GM06990 (cell line): ENCODE measurements at regions not wholly inside any gene's neighbourhood (a gene's known extent, or its start where the extent isn't known, plus 50 kb on each side); places are given as distances from the start of the nearest gene placed in this dataset.

Source experiments
- DNase-seq: peaks from one replicate; pipeline ENCODE4 v3.0.0-alpha.2; 2011; ENCODE audit not compliant: insufficient read length; ENCODE audit errors: extremely low read depth
- H3K27me3 ChIP-seq: replicated peaks from 2 replicates; pipeline ENCODE4 v1.6.0; 2011; ENCODE audit warnings: low read length; ENCODE audit not compliant: control insufficient read depth, insufficient read depth
- H3K36me3 ChIP-seq: 2 replicates; pipeline ENCODE4 v1.5.1; 2011; ENCODE audit warnings: low read length; ENCODE audit not compliant: control insufficient read depth, insufficient read depth
- H3K4me3 ChIP-seq: replicated peaks from 2 replicates; pipeline ENCODE4 v1.5.1; 2011; ENCODE audit warnings: low read depth, mild to moderate bottlenecking, control low read depth, low read length
- CTCF ChIP-seq: IDR thresholded peaks from 2 replicates; pipeline ENCODE4 v1.5.1; 2011; ENCODE audit warnings: low read length, control low read depth, mild to moderate bottlenecking, inconsistent platforms; ENCODE audit not compliant: insufficient read depth, poor library complexity, severe bottlenecking

DNA sequence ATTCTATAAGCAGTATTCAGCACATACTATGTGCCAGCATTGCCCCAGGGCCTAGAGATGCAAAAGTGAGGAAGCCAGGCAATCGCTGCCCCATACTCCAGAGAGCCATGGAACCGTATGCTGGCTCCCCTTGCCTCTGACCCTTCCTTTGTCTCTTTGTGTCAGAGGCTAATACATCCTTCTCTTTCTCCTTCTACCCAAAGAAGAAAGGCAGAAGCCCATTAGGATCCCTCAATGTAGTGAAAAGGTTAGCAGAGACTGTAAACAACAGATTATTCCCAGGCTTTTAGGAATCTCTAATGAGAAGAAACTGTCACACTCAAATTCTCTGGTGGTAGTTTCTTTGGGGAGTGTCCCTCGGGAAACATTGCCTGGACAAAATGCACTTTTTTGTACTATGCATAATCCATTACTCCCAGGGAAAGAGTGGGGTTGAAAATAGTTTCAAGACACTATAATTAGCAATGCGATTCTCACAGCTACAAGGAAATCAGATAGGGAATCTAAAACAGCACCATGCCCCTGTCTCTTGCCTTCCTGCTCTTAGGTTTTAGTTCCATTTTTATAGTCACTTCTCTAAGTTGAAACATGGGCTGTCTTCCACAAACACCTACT lies 325.2 kb upstream of the CNR1 start:
- no peaks in the 10 kb centered on the region for H3K36me3 ChIP-seq
- DNase-seq = no peak
- no peak for TF ChIP-seq CTCF

GRCh38 chr6:88490908-88491264 lies 324.7 kb upstream of the CNR1 start:
- DNase-seq = no peak
- TF ChIP-seq CTCF = no peak

More for the DNA sequence above, 325.2 kb upstream of the CNR1 start:
- no peaks in the 10 kb centered on the region for H3K27me3 ChIP-seq
- H3K4me3 ChIP-seq = no peak overlapping the region

GRCh38 chr6:88490195-88490907 lies 324.2 kb upstream of the CNR1 start:
- H3K36me3 ChIP-seq = no peaks in the 10 kb centered on the region
- H3K27me3 ChIP-seq = no peaks in the 10 kb centered on the region
- TF ChIP-seq CTCF = no peak
- DNase-seq = no peak
- no peak overlapping the region for H3K4me3 ChIP-seq

More at GRCh38 chr6:88490908-88491264, 324.7 kb upstream of the CNR1 start:
- Histone ChIP-seq H3K4me3 (no peak overlapping the region), H3K27me3 (no peaks in the 10 kb centered on the region), H3K36me3 (no peaks in the 10 kb centered on the region)

DNA sequence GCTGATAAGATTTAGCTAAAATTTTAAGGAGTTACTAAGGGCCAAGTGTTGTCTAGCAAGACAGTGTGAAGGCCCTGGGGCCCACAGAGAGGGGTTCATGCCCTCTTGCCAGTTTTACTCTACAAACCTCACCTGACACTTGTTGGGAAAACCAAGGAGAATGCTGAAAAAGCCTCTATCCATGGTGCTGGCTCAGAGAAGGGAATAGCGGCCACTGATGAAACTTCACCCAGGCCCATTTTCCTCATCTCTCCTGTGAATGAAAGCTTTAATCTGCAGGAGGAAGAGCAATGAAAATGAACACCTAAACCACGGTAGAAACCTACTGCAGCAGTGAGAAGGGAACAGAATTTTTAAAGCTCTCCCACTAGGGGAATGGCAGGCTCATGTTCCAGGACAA lies 317.3 kb upstream of the CNR1 start:
- Histone ChIP-seq H3K36me3 (no peaks in the 10 kb centered on the region), H3K4me3 (no peak overlapping the region), H3K27me3 (no peaks in the 10 kb centered on the region)
- TF ChIP-seq CTCF = no peak
- no peak for DNase-seq

DNA sequence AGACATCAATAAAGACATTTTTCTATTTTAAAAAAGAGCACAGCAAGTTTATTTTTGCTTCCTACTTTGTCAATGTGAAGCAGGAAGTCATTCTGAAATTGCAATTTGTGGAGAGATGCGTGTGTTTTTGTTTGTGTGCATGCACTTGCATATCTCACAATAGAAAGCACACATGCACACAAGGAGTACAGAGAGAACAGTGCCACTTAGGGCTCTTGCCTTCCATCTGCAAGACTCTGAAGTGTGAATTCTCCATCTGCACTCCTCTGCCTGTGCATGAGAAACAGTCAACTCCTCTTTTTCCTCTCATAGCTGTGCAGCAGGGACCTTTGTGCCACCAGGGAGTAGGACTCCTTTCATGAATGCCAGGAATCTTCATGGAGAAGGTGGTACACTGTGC lies 316.3 kb upstream of the CNR1 start:
- TF ChIP-seq CTCF = no peak
- no peak overlapping the region for H3K4me3 ChIP-seq
- no peak for DNase-seq
- no peaks in the 10 kb centered on the region for H3K27me3 ChIP-seq
- no peaks in the 10 kb centered on the region for H3K36me3 ChIP-seq
